Heart right ventricle (tissue), 16 donors: ENCODE measurements at regions not wholly inside any gene's neighbourhood (a gene's known extent, or its start where the extent isn't known, plus 50 kb on each side); places are given as distances from the start of the nearest gene placed in this dataset.

Source experiments
- ATAC-seq, 8 donors: fragments of 200-7000 bp; cut with Tn5 transposase; one replicate each; pipeline ENCODE4 v1.9.1; 2020; ENCODE audit warnings: mild to moderate bottlenecking in 8 of 8, moderate library complexity in 8 of 8, moderate number of reproducible peaks in 1 of 8
- DNase-seq, 2 donors: peaks; one replicate each; pipeline ENCODE4 v3.0.0-alpha.2; 2020
- H3K27ac ChIP-seq, 10 donors: fragments of 200-600 bp; sonication (generic) in 2 of 10; one replicate each; pipeline versions ENCODE4 v1.5.0 to v1.8.0; 2020 to 2022; ENCODE audit warnings: mild to moderate bottlenecking in 3 of 10
- H3K27me3 ChIP-seq, 7 donors: fragments of 200-600 bp; one replicate each; pipeline ENCODE4 v1.8.0; 2021 to 2022; ENCODE audit warnings: mild to moderate bottlenecking in 2 of 7
- H3K36me3 ChIP-seq, 9 donors: fragments of 200-600 bp; sonication (generic) in 1 of 9; one replicate each; pipeline versions ENCODE4 v1.5.0 to v1.8.0; 2020 to 2022; ENCODE audit warnings: mild to moderate bottlenecking in 2 of 9
- H3K4me1 ChIP-seq, 9 donors: fragments of 200-600 bp; sonication (generic) in 1 of 9; one replicate each; pipeline versions ENCODE4 v1.5.0 to v1.8.0; 2020 to 2022; ENCODE audit warnings: mild to moderate bottlenecking in 4 of 9
- H3K4me3 ChIP-seq, 10 donors: fragments of 200-600 bp; sonication (generic) in 2 of 10; one replicate each; pipeline versions ENCODE4 v1.5.0 to v1.8.0; 2020 to 2022; ENCODE audit warnings: mild to moderate bottlenecking in 7 of 10, moderate library complexity in 2 of 10
- H3K9me3 ChIP-seq, 11 donors: fragments of 200-600 bp in 10 of 11; sonication (generic) in 2 of 11; one replicate each; pipeline versions ENCODE4 v1.5.0 to v1.8.0; 2013 to 2022; ENCODE audit warnings: mild to moderate bottlenecking in 2 of 11, control low read depth in 1 of 11, moderate library complexity in 1 of 11
- CTCF ChIP-seq, 9 donors: fragments of 200-600 bp; sonication (generic) in 2 of 9; IDR thresholded peaks; one replicate each; pipeline versions ENCODE4 v1.5.0 to v1.8.0; 2021 to 2022; ENCODE audit warnings: antibody characterized with exemption in 9 of 9, mild to moderate bottlenecking in 5 of 9, moderate library complexity in 1 of 9
- WGBS, 2 donors: extraction: QIAGEN DNeasy Blood & Tissue Kit; methylation state at CpG; one replicate each; pipeline ENCODE4 v1.1.7; 2013; ENCODE audit warnings: inconsistent platforms in 1 of 2; 5-methylcytosine and 5-hydroxymethylcytosine counted together
- intact Hi-C, 10 donors: fragments of 100-400 bp; cut with DNase I; formaldehyde crosslinking; loops; one replicate each; pipeline versions ENCODE4 v1.11.1 to v1.14.2; 2022
- donor health status: Arrhythmogenic right ventricular cardiomyopathy.
- donor health status: ischemic (EF 13 %, LVEDD 7.1; RV severe dilation, severe dysfunction).
- donor health status: healthy with polysubstance abuse.
- donor health status: DM: no; HTN: yes; CAD: no.
- donor health status: DM: no; HTN: no; CAD: no.
- donor health status: ischemic (EF 25% LVEDD 6.9; RV normal size, moderate dysfunction).
- donor health status: ischemic (EF 25% LVEDD 5.7; RV mildly dilated, moderate dysfunction).
- donor health status: healthy.
- donor health status: DM: yes; HTN: yes; CAD: no.
- donor health status: Ischemic cardiomyopathy.
- donor health status: ischemic (EF 35%, LVEDD 5.7; RV mildly dilated, moderate dysfunction).
- donor health status: nonischemic (EF 11% LVEDD 7.7; RV severe dilation, severe dysfunction).
- donor health status: DM: yes; HTN: yes; CAD: no.
- donor health status: PGD.
- donor health status: ischemic (EF 29% LVEDD 5.4; RV normal size, mild dysfunction).
- donor health status: nonischemic (EF 23%, LVEDD 6.1; RV moderate dilation, normal function).

DNA sequence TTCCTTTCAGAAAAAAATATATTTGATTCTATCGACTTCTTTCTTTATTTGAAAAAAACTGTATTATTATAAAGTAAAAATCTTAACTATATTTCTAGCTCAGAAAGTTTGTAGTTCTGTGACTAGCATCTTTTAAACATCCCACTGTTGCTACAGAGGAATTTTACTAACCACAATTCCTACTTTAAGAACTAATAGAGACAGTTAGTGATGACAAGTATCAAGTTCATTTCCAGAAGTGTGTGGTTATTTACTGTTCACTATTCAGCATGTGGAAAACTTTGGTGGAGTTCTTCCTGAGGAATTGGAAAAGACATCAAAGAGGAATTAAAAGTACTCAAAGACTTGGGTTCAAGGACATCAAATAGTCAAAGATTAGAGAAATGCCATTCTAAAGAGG is 524.1 kb upstream of the CBLB start:
- no peak overlapping the region for H3K4me3 ChIP-seq
- WGBS, 2 donors, result 95 to 98% methylated on average over 1 of the region's 1 CpG
- no peaks in the 10 kb centered on the region for H3K36me3 ChIP-seq
- intact Hi-C loops, result no loop called here
- no peaks in the 10 kb centered on the region for H3K9me3 ChIP-seq
- no peak overlapping the region for H3K27ac ChIP-seq
- TF ChIP-seq CTCF (IDR thresholded peaks at IDR 0.05), result no peak
- H3K4me1 ChIP-seq, result no peaks in the 10 kb centered on the region
- DNase-seq (no peak), ATAC-seq (no peak)
- no peaks in the 10 kb centered on the region for H3K27me3 ChIP-seq

- intact Hi-C loops, result no loop called here
- 92% methylated on average over 2 of the region's 2 CpGs for WGBS, 2 donors
- no peak for TF ChIP-seq CTCF (IDR thresholded peaks at IDR 0.05)
These were observed 528.2 kb upstream of the CBLB start for GRCh38 chr3:106397006-106397405.

GRCh38 chr3:106398891-106399600 is 530.2 kb upstream of the CBLB start:
- no peaks in the 10 kb centered on the region for H3K4me1 ChIP-seq
- H3K27ac ChIP-seq, result no peak overlapping the region
- no peaks in the 10 kb centered on the region for H3K27me3 ChIP-seq
- intact Hi-C loops, result no loop called here
- H3K4me3 ChIP-seq, result no peak overlapping the region
- no peaks in the 10 kb centered on the region for H3K36me3 ChIP-seq
- DNase-seq, result no peak
- H3K9me3 ChIP-seq, result no peaks in the 10 kb centered on the region
- ATAC-seq, result no peak
- 75 to 78% methylated on average over 2 of the region's 2 CpGs for WGBS, 2 donors
- TF ChIP-seq CTCF (IDR thresholded peaks at IDR 0.05), result no peak

More at GRCh38 chr3:106397006-106397405, 528.2 kb upstream of the CBLB start:
- Histone ChIP-seq H3K4me3 (no peak overlapping the region), H3K36me3 (no peaks in the 10 kb centered on the region), H3K27ac (no peak overlapping the region), H3K9me3 (no peaks in the 10 kb centered on the region), H3K4me1 (no peaks in the 10 kb centered on the region), H3K27me3 (no peaks in the 10 kb centered on the region)
- ATAC-seq (no peak), DNase-seq (no peak)

DNA sequence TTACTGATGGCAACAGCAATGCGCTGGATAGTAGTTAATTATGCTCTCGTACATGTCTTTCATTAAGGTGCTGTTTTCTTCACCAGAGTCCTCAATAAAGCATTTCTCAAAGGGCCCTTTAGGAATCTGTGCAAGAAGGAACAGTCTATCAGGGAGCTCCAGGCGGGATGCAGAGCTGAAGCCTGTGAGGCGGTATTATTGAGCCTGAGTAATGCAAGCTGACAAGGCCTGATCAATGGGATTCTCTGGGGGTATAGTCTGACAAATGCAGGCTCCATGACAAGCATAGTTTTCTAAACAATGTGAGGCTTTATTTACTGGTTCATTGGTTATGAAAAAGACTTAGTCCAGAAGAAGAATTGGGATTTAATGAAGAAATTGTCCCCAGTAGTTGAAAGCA is 530.9 kb upstream of the CBLB start:
- no peak for DNase-seq
- H3K27ac ChIP-seq, result no peak overlapping the region
- no peak for TF ChIP-seq CTCF (IDR thresholded peaks at IDR 0.05)
- no peaks in the 10 kb centered on the region for H3K4me1 ChIP-seq
- no peaks in the 10 kb centered on the region for H3K27me3 ChIP-seq
- no peak for ATAC-seq
- H3K4me3 ChIP-seq, result no peak overlapping the region
- H3K36me3 ChIP-seq, result no peaks in the 10 kb centered on the region
- 94 to 95% methylated on average over 4 of the region's 4 CpGs for WGBS, 2 donors
- no peaks in the 10 kb centered on the region for H3K9me3 ChIP-seq
- intact Hi-C loops, result no loop called here
